HCT116 (cell line): ENCODE measurements at regions not wholly inside any gene's neighbourhood (a gene's known extent, or its start where the extent isn't known, plus 50 kb on each side); places are given as distances from the start of the nearest gene placed in this dataset.

Source experiments
- ATAC-seq: fragments of 200-7000 bp; cut with Tn5 transposase; 2 replicates; pipeline ENCODE4 v1.9.1; 2020; ENCODE audit warnings: mild to moderate bottlenecking, moderate library complexity
- BruUV-seq: library from RNA; stranded (reverse); fragments of 400-500 nt; replicated peaks from 2 replicates; lab custom pipeline; 2021; lab: Mats Ljungman, UMichigan
- CTCF ChIA-PET: fragments of 300-600 bp; sonication (Branson Sonifier 250); formaldehyde crosslinking; loops from one replicate; lab custom pipeline; 2021; ENCODE audit warnings: antibody characterized with exemption; lab: Charles Lee
- POLR2A ChIA-PET: fragments of 300-600, 350-600 bp; sonication (Branson Sonifier 250); formaldehyde crosslinking; loops from one replicate; lab custom pipeline; 2021; ENCODE audit warnings: antibody characterized with exemption; lab: Charles Lee
- RAD21 ChIA-PET, 2 experiments: fragments of 300-600 bp; sonication (Branson Sonifier 250); formaldehyde crosslinking; loops; one replicate each; lab custom pipeline; 2023; ENCODE audit warnings: low total read pairs in 2 of 2; ENCODE audit not compliant: uncharacterized antibody in 2 of 2, unreplicated experiment in 2 of 2, low non-redundant PET in 1 of 2; lab: Charles Lee
- DNase-seq: peaks from one replicate; pipeline ENCODE4 v3.0.0-alpha.2; 2010; ENCODE audit warnings: low read depth, low spot score
- H2AFZ ChIP-seq: fragments of 200-600 bp; shearing (Covaris generic), sonication (generic); 2 replicates; pipeline ENCODE4 v1.6.1; 2017; ENCODE audit warnings: low read depth, mixed run types, mixed read lengths, antibody characterized with exemption, low read length; ENCODE audit not compliant: poor library complexity, severe bottlenecking
- H3K27ac ChIP-seq: 2 replicates; pipeline ENCODE4 v1.5.1; 2012; ENCODE audit warnings: low read depth, low read length
- H3K27me3 ChIP-seq: fragments of 200-600 bp; sonication (generic); 2 replicates; pipeline ENCODE4 v1.6.1; 2016; ENCODE audit warnings: mixed run types, low read length, mixed read lengths; ENCODE audit not compliant: insufficient read depth
- H3K36me3 ChIP-seq, 2 experiments: fragments of 200-500 bp in 1 of 2; fragments of 200-600 bp in 1 of 2; sonication (Bioruptor generic) in 1 of 2; sonication (generic) in 1 of 2; 2 replicates each; pipeline versions ENCODE4 v1.5.1 to v1.6.1; 2014 to 2016; ENCODE audit warnings: low read length in 2 of 2, inconsistent platforms in 1 of 2, mixed read lengths in 1 of 2, mixed run types in 1 of 2; ENCODE audit not compliant: insufficient read depth in 2 of 2, control insufficient read depth in 1 of 2
- H3K4me1 ChIP-seq, 2 experiments: fragments of 200-600 bp in 1 of 2; sonication (generic) in 1 of 2; 2 replicates each; pipeline versions ENCODE4 v1.5.1 to v1.6.1; 2012 to 2017; ENCODE audit warnings: low read length in 2 of 2, inconsistent platforms in 1 of 2, mild to moderate bottlenecking in 1 of 2, mixed read lengths in 1 of 2, mixed run types in 1 of 2, moderate library complexity in 1 of 2; ENCODE audit not compliant: insufficient read depth in 2 of 2, control insufficient read depth in 1 of 2
- H3K4me2 ChIP-seq: fragments of 200-600 bp; sonication (generic); 2 replicates; pipeline ENCODE4 v1.6.1; 2017; ENCODE audit warnings: mixed run types, low read length, mixed read lengths
- H3K4me3 ChIP-seq, 2 experiments: fragments of 200-600 bp in 1 of 2; sonication (generic) in 1 of 2; replicated peaks in 1 of 2; 2 replicates each; pipeline ENCODE4 v1.5.1; 2011 to 2016; ENCODE audit warnings: low read length in 2 of 2, control low read depth in 1 of 2, low read depth in 1 of 2, mild to moderate bottlenecking in 1 of 2, mixed read lengths in 1 of 2, mixed run types in 1 of 2
- H3K79me2 ChIP-seq: fragments of 200-600 bp; sonication (generic); 2 replicates; pipeline ENCODE4 v1.6.1; 2017; ENCODE audit warnings: mild to moderate bottlenecking, mixed run types, low read length, moderate library complexity, mixed read lengths; ENCODE audit not compliant: insufficient read depth
- H3K9ac ChIP-seq: fragments of 200-600 bp; sonication (generic); 2 replicates; pipeline ENCODE4 v1.6.1; 2016; ENCODE audit warnings: low read length, mixed read lengths
- H3K9me2 ChIP-seq: fragments of 200-600 bp; sonication (generic), shearing (Covaris generic); 2 replicates; pipeline ENCODE4 v1.6.1; 2017; ENCODE audit warnings: mixed run types, mild to moderate bottlenecking, moderate library complexity; ENCODE audit not compliant: insufficient read depth
- H3K9me3 ChIP-seq, 2 experiments: fragments of 200-500 bp in 1 of 2; fragments of 200-600 bp in 1 of 2; sonication (Bioruptor generic) in 1 of 2; sonication (generic) in 1 of 2; 2 replicates each; pipeline ENCODE4 v1.6.1; 2014 to 2017; ENCODE audit warnings: low read length in 2 of 2, mixed read lengths in 2 of 2, inconsistent platforms in 1 of 2, low read depth in 1 of 2, mild to moderate bottlenecking in 1 of 2, mixed run types in 1 of 2, moderate library complexity in 1 of 2; ENCODE audit not compliant: control insufficient read depth in 1 of 2, insufficient read depth in 1 of 2
- H4K20me1 ChIP-seq: fragments of 200-600 bp; sonication (generic), shearing (Covaris generic); 2 replicates; pipeline ENCODE4 v1.6.1; 2017; ENCODE audit warnings: mixed run types, mild to moderate bottlenecking, moderate library complexity; ENCODE audit not compliant: insufficient read depth
- ATF3 ChIP-seq: IDR thresholded peaks from 2 replicates; pipeline ENCODE4 v1.6.1; 2012
- CEBPB ChIP-seq: IDR thresholded peaks from 2 replicates; pipeline ENCODE4 v1.6.1; 2012; ENCODE audit warnings: low read depth
- EGR1 ChIP-seq: IDR thresholded peaks from 2 replicates; pipeline ENCODE4 v1.6.1; 2012; ENCODE audit warnings: low read depth
- ELF1 ChIP-seq: IDR thresholded peaks from 2 replicates; pipeline ENCODE4 v1.6.1; 2012; ENCODE audit warnings: low read depth, borderline replicate concordance
- EZH2 ChIP-seq: fragments of 200-600 bp; sonication (generic); IDR thresholded peaks from 2 replicates; pipeline ENCODE4 v1.6.1; 2017; ENCODE audit warnings: antibody characterized with exemption, mixed run types
- FOSL1 ChIP-seq: IDR thresholded peaks from 2 replicates; pipeline ENCODE4 v1.6.1; 2012; ENCODE audit warnings: low read depth
- POLR2A ChIP-seq: IDR thresholded peaks from 2 replicates; pipeline ENCODE4 v1.7.0; 2011; ENCODE audit warnings: borderline replicate concordance; ENCODE audit not compliant: insufficient read depth, insufficient read length; ENCODE audit errors: extremely low read depth
- REST ChIP-seq: IDR thresholded peaks from 2 replicates; pipeline ENCODE4 v1.6.1; 2012; ENCODE audit warnings: low read depth
- SIN3A ChIP-seq: IDR thresholded peaks from 2 replicates; pipeline ENCODE4 v1.6.1; 2012; ENCODE audit warnings: low read depth
- SP1 ChIP-seq: IDR thresholded peaks from 2 replicates; pipeline ENCODE4 v1.6.1; 2012; ENCODE audit warnings: low read depth
- TCF7L2 ChIP-seq: IDR thresholded peaks from 2 replicates; pipeline ENCODE4 v1.7.0; 2011; ENCODE audit warnings: borderline replicate concordance, inconsistent platforms; ENCODE audit not compliant: insufficient read depth, insufficient read length; ENCODE audit errors: extremely low read depth
- YY1 ChIP-seq: IDR thresholded peaks from 2 replicates; pipeline ENCODE4 v1.6.1; 2011; ENCODE audit warnings: low read length, low read depth, moderate library complexity, mild to moderate bottlenecking; ENCODE audit not compliant: insufficient replicate concordance; ENCODE audit errors: extremely low read depth
- ZBTB33 ChIP-seq: IDR thresholded peaks from 2 replicates; pipeline ENCODE4 v1.6.1; 2011; ENCODE audit warnings: mild to moderate bottlenecking, low read length, moderate library complexity; ENCODE audit not compliant: insufficient replicate concordance; ENCODE audit errors: extremely low read depth
- ZNF274 ChIP-seq: fragments of 200-500 bp; sonication (Bioruptor generic); IDR thresholded peaks from 2 replicates; pipeline ENCODE4 v1.6.1; 2014; ENCODE audit warnings: mild to moderate bottlenecking, low read depth, low read length, inconsistent platforms
- intact Hi-C: fragments of 100-400 bp; cut with micrococcal nuclease; formaldehyde crosslinking; loops from 2 replicates; pipeline ENCODE4 v1.10.0; 2022

GRCh38 chr11:80505771-80506170, 1064.9 kb upstream of the TENM4 start (continued):
- TF ChIP-seq ZNF274 (no peak), TCF7L2 (no peak), ELF1 (no peak), ZBTB33 (no peak), SIN3A (no peak), EZH2 (no peak)

- Histone ChIP-seq H3K27me3 (no peaks in the 10 kb centered on the region), H3K79me2 (no peaks in the 10 kb centered on the region), H3K4me1 (no peaks in the 10 kb centered on the region), H2AFZ (no peak overlapping the region), H3K9me3 (peaks cover 0 to 24% of the 10 kb centered on the region in 2 experiments; a peak in 2 of 4 replicates), H3K9ac (no peak overlapping the region), H3K9me2 (no peaks in the 10 kb centered on the region), H3K4me2 (no peak overlapping the region), H3K36me3 (no peaks in the 10 kb centered on the region), H3K4me3 (no peak overlapping the region), H4K20me1 (no peaks in the 10 kb centered on the region), H3K27ac (no peak overlapping the region)
- DNase-seq (no peak), ATAC-seq (no peak)
- TF ChIP-seq ATF3 = no peak
- TF ChIP-seq EGR1 = no peak
- no peak for TF ChIP-seq POLR2A
- no peak for TF ChIP-seq YY1
- TF ChIP-seq SP1 = no peak
- no peak for TF ChIP-seq ZNF274
- no peak for TF ChIP-seq TCF7L2
- TF ChIP-seq CEBPB = no peak
- TF ChIP-seq FOSL1 = no peak
- TF ChIP-seq ELF1 = no peak
- no peak for TF ChIP-seq ZBTB33
- no peak for TF ChIP-seq REST
- CTCF ChIA-PET = no interaction called here
- RAD21 ChIA-PET = no interaction called here
- BruUV-seq = no TSS peak
- POLR2A ChIA-PET = no interaction called here
- intact Hi-C loops = no loop called here
Observed at GRCh38 chr11:80503990-80504389, 1063.2 kb upstream of the TENM4 start.
